Urothelium cell line (cell line): ENCODE measurements at regions not wholly inside any gene's neighbourhood (a gene's known extent, or its start where the extent isn't known, plus 50 kb on each side); places are given as distances from the start of the nearest gene placed in this dataset.
A peak's percentile ranks its signal among the peaks of the same experiment; 100 is the strongest.
"Not testable (repeated sequence)": the region's sequence is repeated elsewhere in the genome, so short reads cannot be mapped to it uniquely, and the experiment has no call there.

Experiments
- DNase-seq: peaks from one replicate; pipeline ENCODE4 v3.0.0; 2011; ENCODE audit warnings: low spot score, mixed read lengths
- FAIRE-seq: peaks from 2 replicates; lab custom pipeline; 2011; peaks lifted over from hg19 to GRCh38; lab: Jason Lieb, UNC

DNA sequence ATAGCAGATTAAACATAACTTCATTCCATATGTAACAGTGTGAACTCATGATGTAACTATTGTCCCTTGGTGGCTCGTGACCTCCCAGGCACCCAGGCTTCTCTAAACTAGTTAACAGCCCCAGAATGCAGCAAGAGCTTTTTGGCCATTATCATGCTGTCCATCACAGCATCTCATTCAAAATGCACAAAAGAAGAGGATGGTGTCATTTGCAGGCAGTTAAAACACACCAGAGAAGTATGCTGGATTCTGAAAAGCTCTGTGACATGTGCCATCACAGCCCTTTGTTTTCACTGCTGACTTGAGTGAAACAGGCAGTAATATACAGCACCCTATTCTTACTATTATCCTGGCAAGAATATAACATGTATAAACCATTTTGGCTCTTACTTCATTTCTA lies 117.6 kb upstream of the CHMP2B start:
- no peak for DNase-seq
- no peak for FAIRE-seq

DNA sequence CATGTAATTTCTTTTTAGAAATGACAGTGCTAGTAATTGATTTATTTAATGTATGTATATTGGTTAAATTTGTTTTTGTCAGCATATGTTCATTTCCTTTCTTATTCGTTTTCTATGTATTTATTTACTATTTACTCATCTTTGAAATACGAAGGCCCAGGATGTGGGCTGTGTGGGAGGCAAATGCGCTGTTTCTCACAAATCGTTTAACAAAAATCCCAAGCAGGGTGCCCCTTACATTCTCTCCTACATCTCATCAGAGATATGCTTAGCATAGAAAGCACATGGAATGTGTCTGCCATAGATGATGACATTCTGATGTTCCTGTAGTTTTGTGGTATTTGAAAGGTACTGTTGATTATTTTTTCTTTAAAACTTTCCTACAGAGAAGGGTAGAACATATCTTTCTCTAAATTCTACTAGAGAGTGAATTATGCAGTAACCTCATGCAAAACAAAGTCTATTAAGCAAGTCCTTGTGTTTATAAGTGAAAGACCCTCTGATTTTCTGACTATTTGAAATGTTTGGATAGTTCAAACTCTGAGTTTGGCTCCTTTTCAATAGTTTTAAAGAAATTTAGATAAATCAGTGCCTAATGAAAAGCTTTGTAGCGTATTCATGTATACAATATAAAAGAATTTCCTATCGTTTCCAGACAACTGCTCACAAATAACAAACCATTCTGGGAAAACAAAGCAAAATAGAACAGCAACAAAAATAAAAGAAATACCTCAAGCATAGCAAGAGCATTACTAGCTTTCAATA lies 111.1 kb upstream of the VGLL3 start:
- FAIRE-seq: no peak

DNA sequence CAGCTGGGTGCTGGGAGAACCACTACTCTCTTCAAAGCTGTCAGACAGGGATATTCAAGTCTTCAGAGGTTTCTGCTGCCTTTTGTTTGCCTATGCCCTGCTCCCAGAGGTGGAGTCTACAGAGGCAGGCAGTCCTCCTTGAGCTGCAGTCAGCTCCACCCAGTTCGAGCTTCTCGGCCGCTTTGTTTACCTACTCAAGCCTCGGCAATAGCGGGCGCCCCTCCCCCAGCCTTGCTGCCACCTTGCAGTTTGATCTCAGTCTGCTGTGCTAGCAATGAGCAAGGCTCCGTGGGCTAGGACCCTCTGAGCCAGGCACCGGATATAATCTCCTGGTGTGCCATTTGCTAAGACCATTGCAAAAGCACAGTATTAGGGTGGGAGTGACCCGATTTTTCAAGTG lies 106.8 kb upstream of the VGLL3 start:
- peak; percentile 69 for FAIRE-seq
- DNase-seq: not testable (repeated sequence)

More for the DNA sequence above, 111.1 kb upstream of the VGLL3 start:
- no peak for DNase-seq

DNA sequence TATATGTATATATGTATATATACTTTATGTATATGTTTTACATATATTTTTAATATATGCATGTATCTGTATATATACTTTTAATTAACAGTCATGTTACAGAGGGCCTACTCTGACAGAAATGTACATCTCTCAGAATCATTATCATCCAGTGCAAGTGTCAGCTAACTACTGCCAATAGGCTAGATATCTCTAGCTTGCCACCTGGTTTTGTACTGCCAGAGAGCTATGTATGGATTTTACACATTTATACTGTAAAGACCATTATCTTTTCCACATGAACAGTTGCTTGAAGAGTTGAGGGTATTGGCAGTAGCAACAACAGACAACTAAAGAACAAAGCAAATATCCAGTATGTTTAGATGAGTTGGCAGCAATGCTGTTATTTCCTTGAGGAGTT lies 99.7 kb upstream of the VGLL3 start:
- DNase-seq: no peak
- no peak for FAIRE-seq

DNA sequence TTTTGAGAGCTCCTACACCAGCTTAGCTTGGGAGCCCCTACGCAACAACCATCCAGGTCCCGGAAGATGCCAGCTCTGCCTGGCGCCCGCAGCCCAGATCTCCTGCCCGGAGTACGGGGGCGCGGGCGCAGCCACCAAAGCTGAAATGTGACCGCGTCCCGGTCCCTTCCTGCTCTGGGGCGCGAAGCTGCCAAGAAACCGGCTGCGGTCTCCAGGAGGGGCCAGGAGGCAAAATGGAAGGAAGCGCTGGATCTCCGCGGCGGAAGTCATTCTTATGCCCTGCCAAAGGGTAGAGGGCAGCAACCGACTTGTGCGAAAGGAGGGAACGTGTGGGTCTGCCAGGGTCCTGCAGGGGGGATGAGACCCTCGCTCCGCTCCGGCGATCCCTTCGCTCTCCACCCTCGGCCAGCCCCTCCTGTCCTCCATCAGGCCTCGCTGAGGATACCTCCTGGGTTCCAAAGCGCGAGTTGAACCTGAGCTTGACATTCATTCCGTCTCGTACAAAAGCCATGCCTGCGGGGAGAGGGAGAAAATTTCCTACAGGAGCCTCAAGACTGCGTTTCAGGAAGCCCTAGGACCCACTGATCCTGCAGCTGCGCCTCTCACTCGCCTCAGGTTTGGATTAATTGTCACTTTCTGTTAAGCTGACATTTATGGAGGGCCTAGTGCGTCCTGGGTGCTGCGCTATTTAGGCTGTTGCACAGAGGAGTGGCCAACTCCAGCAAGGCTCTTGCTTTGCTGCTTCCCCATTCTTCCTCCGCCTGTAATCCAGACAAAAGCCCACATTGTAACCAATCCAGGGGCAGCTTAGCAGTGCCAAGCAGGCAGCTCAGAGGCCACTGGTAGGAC lies 98.3 kb upstream of the VGLL3 start:
- peak; percentile 74 for FAIRE-seq
- peak; percentile 76 for DNase-seq

DNA sequence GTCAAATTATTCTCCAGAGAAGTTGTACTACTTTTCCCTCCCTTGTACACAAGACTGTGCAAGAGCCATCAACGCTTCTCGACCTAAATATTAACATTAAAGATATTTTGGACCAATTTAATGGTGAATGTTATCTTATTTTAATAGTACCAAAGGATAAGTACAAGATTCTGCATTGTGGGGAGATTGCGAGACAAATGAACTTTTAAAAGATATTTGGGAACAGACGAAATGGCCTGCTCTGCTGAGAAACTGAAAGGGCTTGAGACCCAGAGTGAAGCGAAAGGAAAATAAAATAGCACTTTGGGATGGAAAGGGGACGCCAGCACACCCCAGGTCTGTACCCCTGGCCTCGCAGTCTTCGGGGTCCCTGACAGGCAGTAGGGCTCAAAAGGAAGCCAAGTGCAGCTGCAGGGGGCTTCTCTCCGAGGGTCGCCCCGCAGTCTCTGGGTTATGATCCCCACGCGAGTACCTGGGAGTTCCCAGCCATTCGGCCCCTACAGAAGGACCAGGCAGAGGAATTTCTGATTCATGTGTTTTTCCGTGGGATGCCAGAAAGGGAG lies 97.6 kb upstream of the VGLL3 start:
- FAIRE-seq (no peak), DNase-seq (no peak)

DNA sequence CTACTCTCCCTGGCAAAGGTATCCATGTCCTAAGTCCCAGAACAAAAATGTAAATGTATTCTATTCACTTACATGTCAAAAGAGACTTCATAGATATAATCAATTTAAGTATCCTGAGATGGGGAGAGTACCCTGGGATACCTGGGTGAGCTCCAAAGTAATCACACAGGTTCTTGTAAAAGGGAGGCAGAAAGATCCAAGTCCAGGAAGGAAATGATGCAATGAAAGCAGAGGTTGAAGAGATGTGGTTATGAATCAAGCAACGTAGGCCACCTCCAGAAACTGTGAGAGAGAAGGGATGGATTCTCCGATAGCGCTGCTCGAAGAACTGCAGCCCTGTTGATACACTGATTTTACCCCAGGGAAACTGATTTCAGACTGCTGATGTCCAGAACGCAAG lies 93.9 kb upstream of the VGLL3 start:
- DNase-seq (no peak), FAIRE-seq (no peak)

DNA sequence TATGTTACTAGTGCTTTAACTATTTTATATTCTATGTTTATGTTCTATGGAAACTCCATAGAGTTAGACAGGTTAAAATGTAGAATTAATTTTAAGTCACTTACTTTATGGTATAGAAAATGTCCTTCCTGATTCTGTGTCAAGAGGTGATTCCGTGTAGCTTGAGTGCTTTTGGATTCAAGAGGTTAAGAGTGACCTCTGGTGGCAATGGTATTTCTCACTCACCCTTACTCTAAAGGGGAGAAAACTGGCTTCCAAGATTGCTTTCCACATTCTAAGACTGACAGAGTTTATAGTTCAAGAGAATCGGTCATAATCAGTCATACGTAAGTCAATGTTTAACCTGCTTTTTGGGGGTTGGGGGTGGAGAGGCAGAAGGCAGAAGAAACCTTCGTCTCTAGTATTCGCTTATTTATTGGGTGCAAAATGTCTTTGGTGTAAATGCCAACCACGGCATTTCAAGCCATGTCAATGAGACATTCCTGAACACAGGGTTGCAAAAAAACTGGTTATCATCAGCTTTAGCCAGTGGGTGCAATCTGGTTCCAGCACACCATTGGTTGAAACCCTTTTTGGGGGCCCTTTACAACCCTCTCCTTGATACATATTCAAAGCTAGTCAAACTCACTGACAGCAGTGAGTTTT lies 92.0 kb upstream of the VGLL3 start:
- FAIRE-seq (no peak), DNase-seq (peak; percentile 40)

DNA sequence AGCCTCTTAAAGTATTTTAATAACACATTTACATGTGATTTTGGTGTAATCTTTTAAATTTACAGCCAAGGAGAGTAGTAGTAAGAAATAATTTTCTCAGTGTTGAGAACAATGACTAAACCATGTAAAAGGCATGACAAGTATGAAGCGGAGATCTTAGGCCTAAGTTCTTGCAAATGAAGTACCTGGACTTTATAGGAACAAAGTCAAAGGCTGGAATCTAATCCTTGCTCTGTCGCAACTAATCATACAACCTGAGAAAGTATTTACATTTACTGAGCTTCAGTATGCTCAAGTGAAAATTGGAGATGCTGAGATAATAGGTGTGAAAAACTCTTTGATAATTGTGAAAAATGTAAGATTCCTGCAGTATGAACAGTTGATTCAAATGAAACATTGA lies 86.4 kb upstream of the VGLL3 start:
- DNase-seq (no peak), FAIRE-seq (no peak)

DNA sequence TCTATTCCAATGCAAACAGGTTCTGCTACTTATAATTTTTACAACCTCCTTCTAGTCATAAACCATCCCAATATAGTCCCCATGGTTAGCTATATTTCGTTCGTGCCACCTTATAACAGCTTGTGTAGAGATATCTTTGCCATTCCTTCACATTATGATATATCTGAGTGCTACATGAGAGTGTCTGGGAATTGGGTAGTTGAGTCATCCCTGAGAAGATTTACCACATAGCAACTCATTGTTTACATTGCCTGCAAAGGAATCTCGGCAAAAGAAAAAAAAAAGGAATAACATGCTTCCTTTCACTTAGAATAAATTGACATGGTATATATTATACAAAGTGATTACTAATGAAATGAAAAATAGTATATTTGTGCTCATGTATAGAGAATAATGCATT lies 86.0 kb upstream of the VGLL3 start:
- FAIRE-seq: no peak
- DNase-seq: peak; percentile 23

DNA sequence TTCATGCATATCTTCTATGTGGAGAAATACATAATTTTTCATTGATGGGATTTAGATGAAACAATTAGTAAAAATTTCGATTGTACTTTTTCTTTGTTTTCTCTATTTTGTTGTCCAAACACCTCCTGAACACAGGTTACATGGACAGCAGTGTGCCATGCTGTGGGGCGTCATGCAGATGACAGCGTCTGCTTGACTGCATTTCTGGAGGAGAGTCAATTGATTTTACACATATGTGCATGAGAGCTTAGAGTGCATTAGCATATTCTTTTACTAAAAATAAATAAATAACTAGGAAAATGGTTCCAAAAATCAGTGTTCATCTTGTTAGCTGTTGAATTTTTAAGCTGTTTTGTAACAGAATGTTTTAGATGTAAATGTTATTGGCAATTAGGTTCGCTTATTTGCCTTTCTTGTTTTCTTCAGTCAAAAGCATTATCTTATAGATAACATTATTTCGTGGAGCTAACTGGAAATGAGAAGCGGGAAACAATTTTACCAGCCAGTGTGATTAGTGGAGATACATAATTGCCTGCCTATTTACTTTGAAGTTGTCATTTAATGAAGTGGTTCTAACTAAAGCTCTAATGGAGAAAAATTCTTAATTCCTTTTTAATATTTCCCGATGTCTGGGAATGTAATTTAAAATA lies 82.7 kb upstream of the VGLL3 start:
- no peak for DNase-seq
- no peak for FAIRE-seq

DNA sequence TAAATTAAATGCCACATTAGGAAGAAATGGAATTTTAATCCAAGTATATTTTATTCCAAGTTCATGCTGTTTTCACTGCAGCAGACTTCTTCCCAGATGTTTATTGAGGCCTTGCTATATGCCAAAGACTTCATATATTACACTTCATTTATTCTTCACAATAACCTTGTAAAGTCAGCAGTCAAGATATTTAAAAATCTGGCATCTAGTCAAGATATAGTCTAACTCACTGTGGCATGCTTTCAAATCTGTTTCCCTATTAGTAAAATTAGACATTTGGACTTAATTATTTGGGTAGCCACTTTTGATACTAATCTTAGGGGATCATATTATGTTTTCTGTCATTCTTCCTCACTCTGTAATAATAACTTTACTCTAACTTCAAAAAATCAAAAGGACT lies 81.5 kb upstream of the VGLL3 start:
- no peak for DNase-seq
- FAIRE-seq: no peak

DNA sequence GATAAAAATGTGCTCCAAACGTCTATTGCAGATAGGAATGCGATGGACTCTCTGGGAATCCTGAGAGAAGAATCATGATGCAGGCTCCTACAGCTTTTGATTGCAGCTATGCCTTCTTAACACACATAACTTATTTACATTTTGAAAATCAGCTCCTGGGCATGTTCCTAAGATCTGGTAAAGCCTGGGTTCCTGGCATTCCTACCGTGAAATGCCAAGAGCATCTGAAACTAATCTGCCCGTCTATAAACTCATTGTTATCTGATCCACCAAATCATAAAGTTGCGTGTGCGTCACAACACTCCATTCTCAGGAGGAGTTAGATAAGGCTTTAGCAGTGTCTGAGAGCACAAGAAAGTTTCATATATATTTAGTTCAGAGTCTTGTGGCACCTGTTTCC lies 79.0 kb upstream of the VGLL3 start:
- FAIRE-seq (no peak), DNase-seq (no peak)

DNA sequence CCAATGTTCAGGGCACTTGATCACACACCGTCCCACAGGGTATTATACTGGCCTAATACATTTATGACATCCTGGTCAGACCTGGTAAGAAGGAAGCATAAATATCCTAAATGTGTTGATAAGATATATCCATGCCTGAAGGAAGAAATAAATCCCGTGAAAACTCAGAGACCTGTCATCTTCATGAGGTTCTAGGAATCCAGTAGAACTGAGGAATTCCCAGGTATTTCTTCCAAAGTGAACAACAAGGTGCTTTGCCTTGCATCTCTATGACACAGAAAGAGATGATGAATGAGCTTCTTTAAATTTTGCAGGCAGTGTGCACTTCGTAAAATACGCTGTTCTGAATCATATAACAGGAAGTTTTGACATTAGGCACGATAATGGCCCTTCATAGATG lies 78.1 kb upstream of the VGLL3 start:
- no peak for FAIRE-seq

DNA sequence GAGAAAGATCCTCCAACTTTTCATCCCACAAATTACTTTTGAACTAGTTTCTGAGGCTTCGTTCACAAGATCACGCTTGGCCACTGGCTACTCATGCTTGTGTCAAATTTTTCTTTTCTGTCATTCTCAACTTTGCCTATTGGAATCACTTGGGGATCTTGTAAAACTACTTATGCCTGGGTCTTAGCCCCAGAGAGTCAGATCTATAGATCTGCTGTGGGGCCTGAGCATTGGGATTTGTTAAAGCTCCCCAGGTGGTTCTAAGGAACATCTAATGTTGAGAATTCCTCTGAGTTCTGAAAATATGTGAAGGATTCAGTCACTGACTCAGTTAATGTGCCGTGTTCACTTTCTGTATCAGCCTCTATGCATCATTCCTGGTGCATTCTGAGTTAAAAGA lies 71.7 kb upstream of the VGLL3 start:
- no peak for FAIRE-seq

More for the DNA sequence above, 78.1 kb upstream of the VGLL3 start:
- no peak for DNase-seq

DNA sequence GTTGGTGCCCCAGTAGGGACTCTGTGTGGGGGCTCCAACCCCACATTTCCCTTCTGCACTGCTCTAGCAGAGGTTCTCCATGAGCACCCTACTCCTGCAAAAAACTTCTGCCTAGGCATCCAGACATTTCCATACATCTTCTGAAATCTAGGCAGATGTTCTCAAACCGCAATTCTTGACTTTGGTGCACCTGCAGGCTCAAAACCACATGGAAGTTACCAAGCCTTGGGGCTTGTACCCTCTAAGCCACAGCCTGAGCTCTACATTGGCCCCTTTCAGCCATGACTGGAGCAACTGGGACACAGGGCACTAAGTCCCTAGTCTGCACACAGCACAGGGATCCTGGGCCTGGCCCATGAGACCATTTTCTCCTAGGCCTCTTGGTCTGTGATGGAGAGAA lies 66.5 kb upstream of the VGLL3 start:
- no peak for FAIRE-seq
- DNase-seq: no peak

More for the DNA sequence above, 71.7 kb upstream of the VGLL3 start:
- DNase-seq: no peak

DNA sequence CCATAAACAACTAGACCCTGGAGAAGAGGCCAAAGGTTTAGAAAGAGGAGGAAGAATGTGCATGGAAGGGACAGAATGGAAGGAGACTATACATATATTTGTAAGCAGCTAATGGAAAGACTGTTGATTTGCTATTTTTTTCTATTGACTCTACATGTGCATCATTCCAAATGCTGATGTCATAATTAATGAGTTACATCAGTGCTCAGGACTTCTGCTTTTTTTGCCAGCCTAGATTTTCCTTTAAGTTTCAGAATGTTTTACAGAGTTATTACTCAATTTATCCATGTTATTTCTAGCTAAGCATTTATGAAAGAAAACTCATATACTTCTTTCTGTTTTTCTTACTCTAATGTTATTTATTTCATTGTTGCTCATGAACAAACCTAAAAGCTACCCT lies 62.6 kb upstream of the VGLL3 start:
- DNase-seq (no peak), FAIRE-seq (no peak)

DNA sequence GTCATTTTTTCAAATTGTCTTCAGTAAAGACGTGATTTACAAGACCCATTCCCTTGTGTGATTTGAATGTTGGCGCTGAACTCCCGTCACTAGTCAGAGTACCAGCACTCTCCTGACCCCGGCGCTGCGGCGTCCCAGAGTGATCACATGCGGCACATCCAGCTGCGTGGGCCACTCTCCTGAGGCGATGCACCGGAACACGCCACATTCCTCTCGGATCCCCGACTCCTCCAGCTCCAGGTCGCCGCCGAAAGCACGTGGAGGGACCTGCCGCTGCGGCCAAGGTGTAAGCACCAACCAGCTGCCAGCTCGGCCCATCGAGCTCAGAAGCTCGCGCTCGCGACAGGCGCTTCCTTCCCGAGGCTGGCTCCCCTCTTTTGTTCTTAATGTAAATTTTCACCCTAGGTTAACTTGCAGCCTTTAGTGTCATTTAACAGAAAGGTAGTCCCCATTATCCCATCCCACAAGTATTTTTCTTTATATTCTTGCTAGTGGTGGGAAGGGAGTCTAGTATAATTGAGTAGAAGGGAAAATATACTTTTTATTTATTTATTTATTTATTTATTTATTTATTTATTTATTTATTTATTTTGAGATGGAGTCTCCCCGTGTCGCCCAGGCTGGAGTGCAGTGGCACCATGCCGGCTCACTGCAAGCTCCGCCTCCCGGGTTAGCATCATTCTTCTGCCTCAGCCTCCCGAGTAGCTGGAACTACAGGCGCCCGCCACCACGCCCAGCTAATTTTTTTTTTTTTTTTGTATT lies 61.7 kb upstream of the VGLL3 start:
- DNase-seq: no peak
- FAIRE-seq: peak; percentile 17

DNA sequence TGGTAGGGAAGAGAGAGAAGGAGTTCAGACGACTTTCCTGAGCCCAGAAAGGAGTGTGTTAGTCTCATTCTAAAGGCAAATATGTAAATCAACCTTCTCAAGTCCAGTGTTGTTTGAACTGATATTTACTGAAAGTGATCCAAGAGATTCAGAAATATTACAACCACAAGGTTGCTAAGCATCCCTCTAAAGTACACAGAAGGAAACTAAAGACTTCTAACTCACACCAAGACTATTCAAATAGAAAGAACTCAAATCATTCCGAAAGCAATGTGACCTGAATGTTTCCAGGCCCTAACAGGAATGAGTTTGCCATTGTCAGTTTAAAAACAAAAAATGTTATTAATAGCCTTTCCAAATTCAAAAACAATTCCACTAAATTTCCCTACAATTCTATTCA lies 56.9 kb upstream of the VGLL3 start:
- no peak for FAIRE-seq

DNA sequence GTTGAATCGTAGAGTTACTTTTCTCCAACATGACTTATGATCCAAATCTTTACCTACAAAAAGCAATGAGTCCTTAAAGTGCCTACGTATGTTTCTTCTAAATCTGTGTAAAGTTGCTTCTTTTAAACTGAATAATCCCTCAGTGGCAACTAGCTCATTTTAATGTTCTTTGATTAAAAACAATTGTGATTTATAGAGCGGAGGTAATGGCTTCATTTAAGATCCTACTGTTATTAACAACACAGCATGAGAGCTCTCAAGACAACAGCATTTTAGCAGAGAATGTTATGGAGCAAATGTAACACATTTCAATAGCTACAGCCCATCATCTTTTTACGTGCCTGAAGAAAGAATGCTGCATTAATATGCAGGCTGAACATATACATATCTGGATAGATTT lies 55.3 kb upstream of the VGLL3 start:
- FAIRE-seq: no peak

More for the DNA sequence above, 56.9 kb upstream of the VGLL3 start:
- no peak for DNase-seq

More for the DNA sequence above, 55.3 kb upstream of the VGLL3 start:
- DNase-seq: no peak
